Forelimb muscle (tissue), 1 donor: ENCODE measurements at regions not wholly inside any gene's neighbourhood (a gene's known extent, or its start where the extent isn't known, plus 50 kb on each side); places are given as distances from the start of the nearest gene placed in this dataset.

Experiments used
- DNase-seq: peaks from one replicate; pipeline ENCODE4 v3.0.0-alpha.2; 2013; ENCODE audit warnings: low read depth

DNA sequence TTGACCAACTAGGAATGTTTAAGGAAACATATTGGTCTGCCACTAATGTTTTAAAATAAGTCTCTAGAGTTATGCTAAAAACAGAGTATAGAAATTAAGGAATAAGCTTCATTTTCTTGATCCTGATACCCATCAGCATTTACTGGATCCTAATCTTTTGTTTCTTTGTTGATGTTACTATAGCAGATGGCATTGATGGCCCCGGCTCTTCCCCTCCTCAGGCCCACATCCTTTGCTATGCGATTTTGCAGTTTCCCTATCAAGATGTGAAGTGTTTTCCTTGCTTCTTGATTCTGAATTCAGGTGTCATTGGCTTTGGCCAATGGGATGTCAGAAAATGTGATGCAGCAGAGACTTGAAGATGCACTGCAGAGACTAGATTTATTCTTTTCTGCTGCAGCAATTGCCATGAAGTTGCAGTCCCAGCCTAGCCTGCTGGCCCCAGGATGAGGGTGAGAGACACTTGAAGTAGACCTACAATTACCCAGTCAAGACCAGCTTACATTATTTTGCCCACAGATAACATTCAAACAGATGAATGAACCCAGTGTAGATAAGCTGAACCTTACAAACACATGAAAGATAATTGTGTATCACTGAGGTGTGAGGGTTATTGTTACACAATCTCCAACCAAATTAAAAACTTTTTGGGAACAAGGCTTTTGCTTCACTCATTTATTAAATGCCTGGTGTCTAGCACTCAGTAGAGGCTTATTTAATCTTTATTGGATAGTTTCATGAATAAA lies 115.2 kb upstream of the ITGA4 start:
- no peak for DNase-seq

DNA sequence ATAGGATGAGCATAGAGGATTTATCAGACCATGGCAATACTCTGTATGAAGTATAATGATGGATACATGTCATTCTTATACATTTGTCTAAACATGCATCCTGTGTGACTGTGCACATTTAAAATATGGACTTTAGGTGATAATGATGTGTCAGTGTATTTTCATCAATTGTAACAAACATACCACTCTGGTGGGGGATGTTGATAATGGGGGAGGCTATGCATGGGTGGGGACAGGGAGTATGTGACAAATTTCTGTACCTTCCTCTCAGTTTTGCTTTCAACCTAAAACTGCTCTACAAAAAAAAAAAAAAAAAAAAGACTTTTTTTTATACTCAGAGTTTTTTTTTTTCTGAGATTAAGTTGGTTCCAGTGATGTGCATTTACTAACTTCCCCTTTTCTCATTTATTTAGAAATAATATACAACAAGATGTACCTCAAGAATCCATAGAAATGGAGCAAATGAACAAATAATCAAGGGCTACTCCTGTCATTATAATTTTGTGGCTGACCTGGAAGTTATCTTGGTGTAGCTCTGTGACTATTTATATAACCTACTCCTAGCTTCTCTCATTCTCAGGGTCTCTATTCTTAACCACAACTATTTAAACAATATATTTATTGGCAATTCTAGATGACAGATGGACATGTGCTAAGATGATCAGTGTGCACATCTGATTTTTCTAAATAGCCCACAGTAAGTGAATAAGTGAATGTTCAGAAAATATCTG lies 108.9 kb upstream of the ITGA4 start:
- DNase-seq = no peak

DNA sequence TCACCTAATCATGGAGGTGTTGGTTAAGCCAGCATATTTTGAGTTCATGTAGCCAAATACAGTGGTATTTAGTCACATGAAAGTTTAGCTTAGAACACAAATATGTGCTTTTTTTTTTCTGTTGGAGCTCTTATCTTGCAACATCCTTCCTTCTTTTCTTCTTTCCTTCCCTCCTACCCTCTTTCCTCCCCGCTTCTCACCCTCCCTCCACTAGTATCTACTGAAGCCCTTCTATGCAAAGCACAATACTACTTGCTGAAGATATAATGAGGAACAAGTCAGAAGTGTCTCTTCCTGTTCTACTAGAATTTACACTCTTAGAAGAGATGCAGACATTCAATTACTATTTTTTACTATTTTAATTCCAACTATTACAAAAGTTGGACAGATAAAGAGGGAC lies 105.0 kb upstream of the ITGA4 start:
- DNase-seq = no peak

DNA sequence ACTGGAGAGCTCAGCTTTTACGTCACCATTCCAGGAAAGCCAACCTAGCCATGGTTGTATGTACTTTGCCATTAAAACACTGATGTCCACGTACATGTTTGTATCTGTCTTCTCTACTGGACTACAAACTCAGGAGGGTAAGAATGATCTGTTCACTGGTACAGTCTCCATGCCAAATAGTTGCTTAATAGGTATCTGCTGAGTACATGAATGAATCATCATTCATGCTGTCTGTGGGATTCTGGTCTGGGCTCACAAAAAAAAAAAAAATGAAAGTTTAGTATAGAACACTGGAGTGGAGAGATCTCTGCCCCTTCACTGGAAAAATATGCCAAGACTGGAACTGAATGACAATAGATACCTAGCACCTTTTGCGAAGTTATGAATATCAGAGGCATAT lies 102.6 kb upstream of the ITGA4 start:
- DNase-seq = no peak

DNA sequence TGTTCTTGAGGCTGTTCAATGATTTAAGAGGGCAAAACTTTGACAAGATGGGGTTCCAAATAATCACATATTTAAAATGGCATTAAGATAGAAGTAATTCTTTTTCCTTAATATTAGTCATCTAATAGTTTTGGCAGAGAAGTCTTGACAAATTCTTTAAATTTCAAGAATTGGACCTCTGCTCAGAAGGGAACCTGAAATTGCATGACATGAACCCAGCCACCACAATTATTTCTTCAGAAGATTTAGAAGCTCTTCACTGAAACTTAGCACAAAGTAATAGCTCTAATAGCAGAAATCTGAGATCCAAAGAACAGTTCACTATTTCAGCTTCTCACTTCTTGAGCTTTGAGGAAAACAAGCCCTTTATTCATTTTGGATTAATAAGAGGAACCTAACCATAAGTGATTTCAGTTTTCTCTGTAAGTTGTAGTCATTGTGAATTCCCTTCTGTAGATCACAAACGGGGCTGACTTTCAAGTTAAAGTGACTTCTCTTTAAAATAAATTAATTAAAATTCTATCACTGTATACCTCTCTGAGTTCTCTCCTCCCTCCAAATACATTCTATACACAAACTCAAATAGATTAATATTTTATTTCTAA lies 100.6 kb upstream of the ITGA4 start:
- DNase-seq = no peak

DNA sequence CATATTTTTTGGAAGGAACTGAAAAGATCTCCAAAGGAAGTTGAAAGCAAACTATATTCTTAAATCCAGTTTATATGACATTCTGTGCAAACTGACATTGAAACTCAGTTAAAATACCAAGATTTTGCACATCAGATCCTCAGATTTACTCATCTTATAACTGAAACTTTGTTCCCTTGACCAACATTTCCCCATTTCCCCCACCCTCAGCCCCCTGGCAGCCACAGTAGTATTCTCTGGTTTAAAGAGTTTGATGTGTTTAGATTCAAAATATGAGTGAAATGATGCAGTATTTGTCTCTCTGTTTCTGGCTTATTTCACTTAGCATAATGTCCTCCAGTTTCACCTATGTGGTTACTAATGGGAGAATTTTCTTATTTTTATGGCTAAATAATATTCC lies 99.2 kb upstream of the ITGA4 start:
- no peak for DNase-seq

DNA sequence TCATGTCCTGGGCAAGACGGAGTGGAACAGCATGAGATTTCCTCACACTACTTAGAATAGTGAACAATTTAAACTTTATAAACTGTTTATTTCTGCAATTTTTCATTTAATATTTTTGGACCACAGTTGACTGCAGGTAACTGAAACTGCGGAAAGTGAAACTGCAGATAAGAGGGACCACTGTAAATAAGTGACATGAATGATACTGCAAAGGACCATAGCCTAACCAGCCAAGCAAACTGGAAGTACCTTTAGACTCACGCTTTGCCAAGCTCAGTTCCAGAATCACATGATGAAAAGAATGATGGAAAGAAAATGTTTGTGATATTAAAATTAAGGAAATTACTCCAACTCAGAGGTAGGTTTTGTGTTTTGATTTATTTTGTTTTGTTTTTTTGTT lies 94.6 kb upstream of the ITGA4 start:
- no peak for DNase-seq

DNA sequence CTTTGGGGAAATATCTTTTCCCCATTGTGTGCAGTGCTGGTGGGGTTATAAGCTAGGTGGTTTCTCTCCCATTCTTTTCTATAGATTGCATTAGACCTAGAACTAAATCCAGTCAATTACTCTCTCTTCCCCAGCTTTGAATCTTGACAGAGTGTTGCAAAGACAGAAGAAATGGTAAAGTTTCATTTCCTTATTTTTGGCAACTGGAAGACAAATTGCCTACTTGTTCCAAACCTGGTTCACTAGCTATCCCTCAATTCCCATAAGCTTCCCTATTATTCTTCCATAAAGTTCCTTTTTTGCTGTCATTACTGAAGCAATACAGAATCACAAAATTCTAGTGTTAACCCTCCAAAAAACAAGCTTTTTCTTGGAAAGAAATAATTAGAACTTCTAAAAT lies 94.0 kb upstream of the ITGA4 start:
- no peak for DNase-seq

DNA sequence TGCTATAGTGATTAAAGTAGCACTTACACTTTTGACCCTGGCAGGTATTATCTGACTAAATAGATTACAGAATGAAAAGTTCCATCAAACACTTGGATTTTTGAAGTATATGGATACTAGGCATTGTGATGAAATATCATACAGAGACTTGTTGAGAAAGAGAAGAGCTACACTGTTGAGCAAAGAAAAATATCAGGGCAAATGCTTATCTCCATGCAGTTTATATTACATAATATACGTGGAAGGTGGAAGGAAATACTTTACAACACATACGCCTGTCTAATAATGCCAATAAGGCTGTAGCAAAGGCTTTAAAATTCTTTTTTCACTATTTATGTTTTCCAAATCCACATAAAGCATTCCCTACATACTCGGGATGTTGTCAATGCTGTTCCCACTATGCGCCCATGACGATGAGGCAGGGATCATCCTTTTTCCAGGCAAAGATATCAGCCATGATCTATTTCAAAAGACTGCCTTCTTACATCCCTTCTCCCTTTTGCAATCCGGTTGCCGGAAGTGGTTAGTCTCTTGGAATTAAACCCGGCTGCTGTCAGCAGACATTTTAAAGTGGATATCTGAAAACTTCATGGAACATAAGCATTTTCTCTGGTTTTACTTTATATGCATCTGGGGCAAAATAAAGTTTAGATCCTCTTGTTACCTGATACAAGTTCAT lies 92.6 kb upstream of the ITGA4 start:
- no peak for DNase-seq

DNA sequence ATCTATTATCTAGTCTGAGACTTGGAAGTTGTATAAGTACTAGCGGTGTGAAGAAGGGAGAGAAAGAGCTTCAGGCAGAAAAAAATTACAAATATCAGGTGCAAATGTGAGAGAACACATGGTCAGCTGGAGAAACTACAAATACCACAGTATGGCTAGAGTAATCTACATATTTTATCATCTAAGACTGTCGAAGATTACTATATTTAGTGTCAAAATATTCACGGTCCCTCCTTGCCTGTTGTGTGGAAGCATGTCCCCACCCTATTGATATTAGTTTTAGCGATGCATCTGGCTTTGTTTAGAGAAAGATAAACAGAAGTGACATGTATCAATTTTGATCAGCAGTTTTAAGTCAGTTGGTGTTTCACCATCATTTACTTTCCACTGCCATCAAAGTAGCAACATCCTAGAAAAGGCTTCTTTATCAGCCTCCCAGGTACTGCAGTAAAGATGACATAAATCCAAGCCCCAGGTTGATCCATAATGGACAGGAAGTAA lies 90.5 kb upstream of the ITGA4 start:
- no peak for DNase-seq

DNA sequence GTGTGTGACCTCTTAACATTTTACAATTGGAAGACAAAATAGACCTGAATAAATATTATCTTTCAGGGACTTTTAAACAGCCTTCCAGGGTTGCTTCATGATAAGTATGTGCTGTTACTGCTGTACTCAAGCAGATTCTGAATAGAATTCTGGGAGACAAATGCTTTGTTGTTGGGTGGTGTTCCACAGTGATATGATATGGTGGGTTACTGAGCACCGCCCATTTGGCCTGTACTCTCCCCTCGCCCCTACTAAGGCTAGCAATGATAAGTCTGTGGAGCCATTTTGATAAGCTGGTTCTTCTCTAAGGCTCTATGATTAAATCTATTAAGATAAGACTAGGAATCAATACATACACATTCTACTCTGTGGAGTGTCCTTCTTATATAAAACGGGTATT lies 89.8 kb upstream of the ITGA4 start:
- DNase-seq = no peak

DNA sequence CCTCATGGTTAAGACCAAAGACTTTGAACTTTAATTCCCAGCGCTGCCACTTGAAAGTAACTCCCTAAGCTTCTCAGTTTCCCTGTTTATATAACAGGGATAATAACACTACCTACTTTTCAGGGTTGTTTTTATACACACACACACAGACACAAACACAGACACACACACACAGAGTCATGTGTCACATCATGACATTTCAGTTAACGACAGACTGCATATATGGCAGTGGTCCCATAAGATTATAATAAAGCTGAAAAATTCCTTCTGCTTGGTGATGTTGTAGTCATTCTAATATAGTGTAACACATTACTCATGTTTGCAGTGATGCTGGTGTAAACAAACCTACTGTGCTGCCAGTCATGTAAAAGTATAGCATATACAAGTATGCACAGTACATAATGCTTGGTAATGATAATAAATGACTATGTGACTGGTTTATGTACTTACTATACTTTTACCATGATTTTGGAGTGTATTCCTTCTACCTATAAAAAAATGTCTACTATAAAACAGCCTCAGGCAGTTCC lies 89.2 kb upstream of the ITGA4 start:
- DNase-seq = no peak

DNA sequence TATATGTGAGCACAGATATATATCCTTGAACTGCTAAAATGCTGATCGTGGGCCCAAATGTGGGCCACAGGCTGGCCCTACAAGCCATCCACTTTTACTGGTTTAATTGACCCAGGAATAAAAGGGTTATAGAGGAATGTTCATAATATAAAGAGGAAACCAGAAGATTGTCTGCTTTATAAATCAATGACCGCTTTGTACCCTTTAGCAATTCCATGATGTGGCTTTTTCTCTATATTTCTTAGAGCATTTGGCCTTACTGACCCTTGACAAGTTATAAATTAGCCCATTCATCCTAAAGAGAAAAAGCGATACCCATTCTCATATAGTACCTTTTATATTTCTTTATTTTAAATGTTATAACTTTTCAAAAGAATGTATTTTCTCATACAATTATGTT lies 87.1 kb upstream of the ITGA4 start:
- DNase-seq = no peak

DNA sequence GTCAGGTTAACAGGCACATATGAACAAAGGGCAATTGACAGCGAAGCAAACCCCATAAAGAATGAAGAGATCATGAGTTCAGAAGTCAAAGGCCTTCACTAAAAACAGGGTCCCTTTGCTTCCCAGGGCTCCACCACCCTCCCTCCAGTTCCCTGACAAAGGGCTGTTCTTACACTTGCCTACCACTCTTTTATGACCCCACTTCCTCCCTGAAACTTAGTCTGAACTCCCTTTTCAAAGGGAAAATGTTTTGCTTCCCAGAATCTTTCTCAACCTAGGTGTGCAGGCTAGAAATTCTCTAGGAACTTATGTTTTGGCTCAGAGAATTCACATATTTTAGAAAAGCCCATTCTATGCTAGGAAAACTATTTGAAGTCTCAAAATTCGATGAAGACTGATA lies 86.0 kb upstream of the ITGA4 start:
- DNase-seq = no peak

DNA sequence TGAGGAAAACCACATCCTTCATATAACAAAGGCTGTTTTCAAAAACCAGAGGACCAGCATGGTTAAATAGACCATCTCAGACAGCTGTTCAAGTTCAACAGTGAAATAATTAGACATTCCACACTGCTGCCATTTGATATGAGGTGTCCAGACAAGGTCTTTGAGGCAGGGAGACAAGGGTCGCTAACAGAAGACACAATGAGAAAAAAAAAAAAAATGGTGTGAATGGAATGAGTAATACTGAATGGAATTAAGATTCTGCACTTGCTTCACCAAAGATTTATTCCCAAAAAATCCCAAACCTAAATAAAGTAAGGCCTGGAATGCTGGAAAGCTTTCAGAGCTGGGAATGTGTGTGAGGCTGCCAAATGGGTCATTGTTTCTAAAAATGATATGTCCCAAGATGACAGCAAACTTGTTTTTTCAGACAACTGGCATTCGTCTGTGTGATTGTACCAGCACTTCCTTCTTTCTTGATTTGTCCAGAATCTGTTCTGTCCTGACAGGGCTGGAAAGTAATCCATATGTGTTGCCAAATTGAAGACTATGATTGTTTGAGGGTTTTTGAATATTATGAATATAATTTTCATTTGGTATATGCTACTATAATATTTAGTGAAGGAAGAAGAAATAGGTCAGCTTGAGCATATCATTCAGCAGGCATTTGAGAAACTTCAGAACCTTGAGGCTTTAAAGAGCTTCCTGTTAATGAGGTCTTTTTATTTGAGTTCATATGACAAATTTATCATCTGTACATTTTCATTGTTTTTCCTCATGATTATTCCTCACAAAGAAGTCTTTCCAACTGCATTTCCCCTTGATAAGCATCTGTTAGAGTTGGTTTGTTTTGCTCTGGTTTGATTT lies 85.2 kb upstream of the ITGA4 start:
- DNase-seq = no peak

DNA sequence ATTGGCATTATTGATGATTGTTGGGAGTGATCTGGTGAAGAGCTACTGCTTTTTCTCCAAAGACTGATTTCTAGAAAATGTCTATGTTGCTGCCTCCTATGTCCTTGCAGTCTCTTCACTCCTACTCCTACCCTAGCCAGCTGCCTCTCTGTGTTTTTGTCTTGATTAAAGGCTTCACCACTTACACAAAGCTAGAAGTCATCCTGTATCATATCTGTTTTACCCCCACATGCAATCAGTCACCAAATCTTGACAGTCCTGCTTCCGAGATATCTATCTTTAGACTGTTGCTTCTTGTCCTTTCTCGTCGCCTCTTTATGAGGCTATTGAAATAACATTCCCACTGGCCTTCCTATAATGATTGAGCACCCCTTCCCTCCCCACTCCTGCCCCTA lies 84.5 kb upstream of the ITGA4 start:
- DNase-seq = no peak

DNA sequence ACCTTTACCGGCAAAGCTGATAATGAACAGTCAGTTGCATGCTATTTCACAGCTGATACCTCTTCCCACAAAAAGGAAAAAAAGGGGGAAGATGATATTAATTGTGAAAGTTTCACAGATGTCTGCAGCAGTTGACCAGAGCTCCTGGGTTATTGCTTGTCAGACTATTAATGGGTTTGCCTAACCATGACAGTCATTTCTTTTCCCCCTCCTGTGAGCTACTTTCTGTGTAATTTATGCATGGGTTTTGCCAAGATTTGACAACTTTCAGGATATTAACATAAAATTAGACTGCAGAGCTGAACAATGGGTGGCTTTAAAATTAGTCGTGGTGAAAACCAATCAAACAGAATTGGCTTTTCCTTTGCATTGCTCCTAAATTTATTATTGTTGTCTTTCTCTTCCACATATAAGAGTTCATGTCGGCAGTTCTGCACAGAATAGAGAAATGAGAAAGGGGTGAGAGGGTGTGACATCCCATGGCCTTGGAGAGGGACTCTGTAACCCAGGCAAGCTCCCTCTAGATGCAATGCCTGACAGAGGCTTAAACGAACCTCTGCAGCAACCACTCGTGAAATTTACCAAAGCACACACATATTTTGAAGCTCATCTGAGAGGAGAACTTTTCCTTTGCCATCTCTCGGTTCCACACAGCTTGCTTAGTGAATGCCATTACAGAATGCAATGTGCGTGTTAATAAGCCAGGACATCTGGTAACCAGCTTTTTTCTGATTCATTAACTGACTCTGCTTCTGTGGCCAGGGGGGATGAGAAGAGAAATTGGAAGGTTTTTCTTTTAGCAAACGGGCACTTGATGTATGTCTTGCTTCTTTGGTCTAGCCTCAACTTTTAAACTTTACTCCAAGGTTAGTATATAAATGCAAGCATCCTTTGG lies 82.2 kb upstream of the ITGA4 start:
- no peak for DNase-seq

DNA sequence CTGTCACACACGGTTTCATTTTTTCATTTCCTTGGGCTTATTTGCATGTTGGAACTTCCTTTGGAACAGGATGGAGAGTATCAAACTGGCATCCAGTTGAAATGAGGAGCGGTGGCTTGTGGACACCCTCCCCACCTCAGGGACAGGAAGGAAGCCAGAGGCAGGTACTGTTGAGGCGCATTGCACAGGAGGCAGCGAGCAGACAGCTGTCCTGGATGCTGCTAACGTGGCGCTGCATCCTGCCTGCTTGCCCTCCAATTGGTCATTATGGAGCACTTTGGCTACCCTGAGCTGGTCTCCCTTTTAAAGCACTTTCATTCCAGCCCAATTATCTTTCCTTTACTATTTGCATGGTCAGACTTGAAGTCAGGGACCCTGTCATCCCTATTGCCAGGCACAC lies 80.7 kb upstream of the ITGA4 start:
- DNase-seq = no peak

DNA sequence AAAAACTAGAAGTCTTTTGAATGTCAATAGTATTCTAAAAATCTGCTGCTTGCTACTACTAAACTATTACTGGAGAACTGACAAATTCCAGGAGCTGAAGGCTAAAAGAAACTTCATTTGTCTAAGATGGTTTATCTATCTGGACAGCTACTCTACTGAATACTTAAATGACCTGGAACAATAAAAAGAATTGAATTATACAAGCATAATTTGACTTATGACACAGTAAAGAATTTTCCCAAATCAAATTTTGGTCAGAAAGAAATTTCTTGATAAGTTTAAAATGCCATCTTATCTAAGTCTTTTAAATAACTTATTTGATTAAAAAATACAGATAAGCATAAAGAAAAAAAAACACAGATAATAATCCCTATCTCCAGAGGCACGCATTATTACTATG lies 80.2 kb upstream of the ITGA4 start:
- DNase-seq = no peak

DNA sequence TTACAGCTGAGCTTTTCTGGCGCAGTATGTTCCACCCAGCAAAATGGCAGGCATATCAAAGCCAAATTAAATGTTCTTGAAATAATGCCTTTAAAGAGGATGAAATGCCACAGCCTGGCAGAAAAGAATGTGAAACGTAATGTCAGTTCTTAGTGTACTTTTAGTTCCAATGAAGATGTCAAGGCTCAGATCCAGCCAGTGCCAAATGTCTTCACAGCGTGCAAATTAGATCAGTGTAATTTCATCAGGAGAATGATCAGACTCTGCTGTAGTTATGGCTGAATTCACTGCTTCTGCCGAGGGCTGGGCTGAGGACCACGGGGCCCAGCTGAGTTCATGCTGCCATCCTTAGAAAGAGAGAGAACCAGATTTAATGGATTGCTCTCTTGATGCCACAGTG lies 78.7 kb upstream of the ITGA4 start:
- DNase-seq = no peak
